Skeletal muscle satellite cell (primary cell): ENCODE measurements at regions not wholly inside any gene's neighbourhood (a gene's known extent, or its start where the extent isn't known, plus 50 kb on each side); places are given as distances from the start of the nearest gene placed in this dataset.

Source experiments
- H3K27me3 ChIP-seq: 2 replicates; pipeline ENCODE4 v1.7.0; 2013; ENCODE audit warnings: low read length; ENCODE audit not compliant: control insufficient read depth, insufficient read depth
- H3K36me3 ChIP-seq: 2 replicates; pipeline ENCODE4 v1.7.0; 2013; ENCODE audit warnings: mild to moderate bottlenecking, control low read depth, low read length; ENCODE audit not compliant: insufficient read depth
- H3K4me1 ChIP-seq: 2 replicates; pipeline ENCODE4 v1.7.0; 2013; ENCODE audit warnings: low read length; ENCODE audit not compliant: control insufficient read depth, insufficient read depth
- H3K4me2 ChIP-seq: 2 replicates; pipeline ENCODE4 v1.7.0; 2013; ENCODE audit warnings: mild to moderate bottlenecking, low read length
- H3K4me3 ChIP-seq: 2 replicates; pipeline ENCODE4 v1.7.0; 2013; ENCODE audit warnings: low read length
- H3K9ac ChIP-seq: 2 replicates; pipeline ENCODE4 v1.7.0; 2013; ENCODE audit warnings: mild to moderate bottlenecking, low read depth, low read length, moderate library complexity
- H3K9me3 ChIP-seq: replicated peaks from 2 replicates; pipeline ENCODE4 v1.7.0; 2013; ENCODE audit warnings: mild to moderate bottlenecking, control low read depth, low read length

DNA sequence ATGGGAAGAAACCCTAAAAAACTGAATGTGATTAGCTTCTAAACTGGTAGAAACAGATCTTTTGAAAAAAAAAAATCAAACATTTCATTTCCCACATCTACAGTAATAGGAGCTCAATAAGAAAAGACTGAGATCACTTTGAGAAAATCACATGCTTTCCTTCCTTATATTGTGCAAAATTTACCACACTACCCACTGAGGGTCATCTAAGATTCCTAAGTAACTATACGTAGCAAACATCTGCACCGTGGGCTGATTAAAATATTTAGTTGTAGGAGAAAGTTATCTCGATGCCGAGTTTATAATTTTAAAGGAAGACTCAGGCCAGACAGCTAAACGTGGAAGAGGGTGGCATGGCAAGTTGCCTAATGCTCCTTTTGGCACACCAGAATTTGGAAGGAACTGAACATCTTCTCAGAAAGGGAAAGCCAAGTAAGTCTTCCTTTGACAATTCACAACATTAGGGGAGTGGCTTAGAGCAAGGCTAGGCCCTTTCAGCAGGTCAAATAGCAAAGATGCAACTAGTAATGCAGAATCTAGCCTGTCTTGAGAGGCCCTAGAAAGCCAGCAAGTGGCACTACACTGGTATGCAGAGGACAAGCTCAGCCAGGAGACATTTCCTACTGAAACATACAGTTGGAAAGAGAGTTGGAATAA is 128.0 kb downstream of the TMA16 start:
- Histone ChIP-seq H3K9ac (no peak overlapping the region), H3K27me3 (no peaks in the 10 kb centered on the region), H3K4me3 (no peak overlapping the region), H3K4me2 (no peak overlapping the region), H3K4me1 (no peaks in the 10 kb centered on the region), H3K36me3 (no peaks in the 10 kb centered on the region), H3K9me3 (no peaks in the 10 kb centered on the region)

DNA sequence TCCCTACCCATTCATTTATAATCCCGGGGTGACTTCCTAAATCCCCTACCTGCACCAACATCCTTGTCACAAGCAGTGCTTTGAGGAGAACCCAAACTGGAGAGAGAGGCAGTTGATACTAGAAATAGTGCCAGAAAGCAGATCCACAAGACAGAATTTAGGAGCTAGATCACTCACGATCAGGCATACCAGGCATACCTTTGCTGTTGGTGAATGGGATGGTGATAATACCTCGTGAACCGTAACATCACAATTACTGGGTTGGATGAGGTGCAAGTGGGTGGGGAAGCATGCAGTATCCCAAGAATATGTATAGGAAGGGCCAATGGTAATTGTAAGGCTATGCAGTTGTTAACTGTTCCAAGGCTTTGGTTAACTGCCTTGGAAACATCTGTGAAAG is 129.3 kb downstream of the TMA16 start:
- Histone ChIP-seq H3K9me3 (no peaks in the 10 kb centered on the region), H3K36me3 (no peaks in the 10 kb centered on the region), H3K27me3 (no peaks in the 10 kb centered on the region), H3K9ac (no peak overlapping the region), H3K4me1 (no peaks in the 10 kb centered on the region), H3K4me3 (no peak overlapping the region), H3K4me2 (no peak overlapping the region)

DNA sequence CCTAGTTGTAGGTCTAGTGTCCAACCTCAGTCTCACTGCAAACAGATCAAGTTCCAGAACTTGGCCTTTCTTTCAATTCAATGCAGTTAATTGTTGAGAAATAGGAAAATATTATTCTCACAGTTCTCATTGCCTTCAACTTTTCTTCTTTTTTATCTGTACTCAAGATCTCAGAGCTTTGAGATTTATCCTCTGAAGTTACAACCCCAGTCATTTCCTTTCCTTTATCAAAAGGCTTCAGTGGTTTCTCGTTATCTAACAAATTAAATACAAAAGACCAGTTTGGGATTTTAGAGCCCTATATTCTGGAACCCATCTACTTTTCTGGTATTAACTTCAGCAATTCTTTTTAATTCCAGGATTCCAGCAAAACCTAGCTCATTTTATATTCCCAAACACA is 130.2 kb downstream of the TMA16 start:
- Histone ChIP-seq H3K9ac (no peak overlapping the region), H3K4me1 (no peaks in the 10 kb centered on the region)

DNA sequence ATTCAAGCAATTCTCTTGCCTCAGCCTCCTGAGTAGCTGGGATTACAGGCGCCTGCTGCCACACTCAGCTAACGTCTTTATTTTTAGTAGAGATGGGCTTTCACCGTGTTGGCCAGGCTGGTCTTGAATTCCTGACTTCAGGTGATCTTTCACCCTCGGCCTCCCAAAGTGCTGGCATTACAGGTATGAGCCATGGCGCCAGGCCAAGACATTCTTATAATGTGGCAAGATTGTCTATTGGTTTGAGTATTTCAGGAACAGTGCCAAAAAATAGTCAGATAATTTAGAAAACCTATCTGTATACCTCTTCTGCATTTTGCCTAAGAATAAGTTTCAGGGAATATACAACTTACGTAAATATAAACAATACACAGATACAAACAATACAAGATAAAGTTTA is 136.8 kb downstream of the TMA16 start:
- Histone ChIP-seq H3K4me1 (no peaks in the 10 kb centered on the region), H3K36me3 (no peaks in the 10 kb centered on the region), H3K9ac (no peak overlapping the region), H3K4me2 (no peak overlapping the region), H3K4me3 (no peak overlapping the region), H3K27me3 (no peaks in the 10 kb centered on the region), H3K9me3 (no peaks in the 10 kb centered on the region)

More for the DNA sequence above, 130.2 kb downstream of the TMA16 start:
- H3K36me3 ChIP-seq: no peaks in the 10 kb centered on the region
- H3K4me2 ChIP-seq: no peak overlapping the region
- H3K27me3 ChIP-seq: no peaks in the 10 kb centered on the region
- H3K4me3 ChIP-seq: no peak overlapping the region
- H3K9me3 ChIP-seq: no peaks in the 10 kb centered on the region

DNA sequence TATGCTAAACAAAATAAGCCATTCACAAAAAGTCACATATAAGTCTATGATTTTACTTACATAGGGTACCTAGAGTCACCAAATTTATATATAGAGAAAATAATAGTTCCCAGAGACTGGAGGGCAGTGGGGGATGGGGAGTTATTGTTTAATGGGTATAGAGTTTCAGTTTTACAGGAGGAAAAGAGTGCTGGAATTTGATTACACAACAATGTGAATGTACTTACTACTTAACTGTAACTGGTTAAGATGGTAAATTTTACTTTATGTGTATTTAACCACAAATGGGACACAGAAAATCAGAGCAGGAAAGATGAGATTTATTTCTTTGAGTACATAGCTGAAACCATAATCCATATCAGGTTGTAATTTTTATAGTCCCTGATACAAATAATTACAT is 144.4 kb downstream of the TMA16 start:
- Histone ChIP-seq H3K4me3 (no peak overlapping the region), H3K9me3 (no peaks in the 10 kb centered on the region), H3K4me1 (no peaks in the 10 kb centered on the region), H3K4me2 (no peak overlapping the region), H3K9ac (no peak overlapping the region), H3K36me3 (no peaks in the 10 kb centered on the region), H3K27me3 (no peaks in the 10 kb centered on the region)

DNA sequence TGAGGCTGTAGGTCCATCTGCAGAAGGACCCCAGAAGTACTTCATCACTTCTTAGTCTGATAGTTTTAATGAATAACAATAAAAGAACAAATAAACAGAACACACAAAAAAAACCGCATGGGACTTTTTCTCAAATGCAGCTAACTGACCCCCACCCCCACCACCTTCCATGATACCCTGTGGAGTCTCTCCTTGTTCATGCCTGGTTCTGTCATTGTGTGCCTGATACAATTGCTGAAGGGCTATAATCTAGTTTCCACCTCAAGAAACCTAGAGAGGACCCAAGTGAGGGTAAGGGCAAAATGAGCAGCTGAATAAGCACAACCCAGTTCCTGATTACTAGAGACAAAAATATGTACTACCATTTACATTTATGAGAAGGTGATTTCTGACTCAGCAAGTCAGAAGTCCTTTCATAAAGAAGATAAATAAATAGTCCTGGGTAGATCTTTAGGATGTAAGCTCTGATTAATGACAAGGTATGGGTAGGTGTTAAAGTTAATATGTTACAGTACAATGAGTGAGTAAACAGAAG is 155.1 kb downstream of the TMA16 start:
- Histone ChIP-seq H3K4me2 (no peak overlapping the region), H3K4me3 (no peak overlapping the region), H3K4me1 (peaks cover 3% of the 10 kb centered on the region), H3K9ac (no peak overlapping the region), H3K36me3 (no peaks in the 10 kb centered on the region), H3K27me3 (no peaks in the 10 kb centered on the region), H3K9me3 (no peaks in the 10 kb centered on the region)

DNA sequence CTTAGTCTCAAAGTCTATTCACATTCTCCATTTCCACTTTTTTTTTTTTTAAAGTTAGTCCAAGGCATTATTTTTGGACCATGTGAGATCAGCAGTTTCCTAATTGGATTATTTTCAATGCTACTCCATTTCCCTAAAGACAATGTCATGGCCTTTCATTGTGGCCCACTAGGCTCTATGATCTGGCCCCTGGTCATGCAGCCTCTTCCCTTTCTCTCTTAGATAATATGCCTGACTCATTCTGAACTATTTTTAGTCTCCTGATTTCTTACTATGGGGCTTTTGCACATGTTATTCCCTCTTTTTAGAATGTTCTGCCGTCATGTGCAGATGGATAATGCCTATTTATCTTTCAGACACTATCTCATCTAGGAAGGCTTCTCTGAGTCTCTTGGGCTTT is 157.3 kb downstream of the TMA16 start:
- no peak overlapping the region for H3K9ac ChIP-seq

DNA sequence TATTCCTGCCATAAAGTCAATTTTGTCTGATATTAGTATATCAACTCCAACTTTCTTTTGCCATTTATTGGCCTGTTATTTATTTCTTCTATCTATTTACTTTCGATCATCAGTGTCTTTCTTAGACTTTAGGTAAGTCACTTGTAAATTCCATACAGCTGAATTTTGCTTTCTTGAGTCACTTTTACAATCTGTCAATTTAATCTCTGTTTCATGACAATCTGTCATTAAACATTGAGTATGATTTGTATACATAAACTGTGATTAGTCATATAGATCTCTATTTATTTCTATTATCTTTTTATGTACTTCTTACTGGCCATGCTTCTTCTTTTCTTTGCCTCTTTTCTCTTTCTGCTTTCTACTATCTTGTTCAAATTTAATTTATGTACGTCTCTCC is 160.1 kb downstream of the TMA16 start:
- Histone ChIP-seq H3K36me3 (no peaks in the 10 kb centered on the region), H3K27me3 (no peaks in the 10 kb centered on the region), H3K4me2 (no peak overlapping the region)

More for the DNA sequence above, 157.3 kb downstream of the TMA16 start:
- Histone ChIP-seq H3K4me2 (no peak overlapping the region), H3K4me3 (no peak overlapping the region), H3K9me3 (no peaks in the 10 kb centered on the region), H3K27me3 (no peaks in the 10 kb centered on the region), H3K36me3 (no peaks in the 10 kb centered on the region), H3K4me1 (peaks cover 3% of the 10 kb centered on the region)

DNA sequence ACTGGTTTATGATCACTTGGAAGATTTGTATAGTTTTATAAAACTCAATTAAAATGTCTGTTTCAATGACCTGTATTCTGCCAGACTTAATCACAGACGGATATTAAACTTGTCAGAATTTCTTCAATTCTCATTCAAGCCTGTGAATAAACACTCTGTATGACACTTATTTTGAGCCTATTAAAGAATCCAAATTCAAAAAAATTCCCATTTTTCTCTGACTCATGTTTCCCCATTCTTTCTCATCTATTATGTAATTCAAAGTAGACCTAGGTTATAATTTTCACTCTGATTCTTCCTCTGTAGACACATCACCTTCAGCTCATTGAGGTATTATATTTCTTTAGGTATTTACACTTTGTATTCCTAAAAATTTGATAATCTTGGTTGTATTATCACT is 166.1 kb downstream of the TMA16 start:
- H3K9ac ChIP-seq: no peak overlapping the region
- H3K27me3 ChIP-seq: no peaks in the 10 kb centered on the region
- H3K4me1 ChIP-seq: no peaks in the 10 kb centered on the region
- no peak overlapping the region for H3K4me2 ChIP-seq
- H3K36me3 ChIP-seq: no peaks in the 10 kb centered on the region
- no peaks in the 10 kb centered on the region for H3K9me3 ChIP-seq
- no peak overlapping the region for H3K4me3 ChIP-seq

More for the DNA sequence above, 160.1 kb downstream of the TMA16 start:
- H3K4me1 ChIP-seq: peaks cover 2% of the 10 kb centered on the region
- no peak overlapping the region for H3K9ac ChIP-seq
- H3K4me3 ChIP-seq: no peak overlapping the region
- no peaks in the 10 kb centered on the region for H3K9me3 ChIP-seq

DNA sequence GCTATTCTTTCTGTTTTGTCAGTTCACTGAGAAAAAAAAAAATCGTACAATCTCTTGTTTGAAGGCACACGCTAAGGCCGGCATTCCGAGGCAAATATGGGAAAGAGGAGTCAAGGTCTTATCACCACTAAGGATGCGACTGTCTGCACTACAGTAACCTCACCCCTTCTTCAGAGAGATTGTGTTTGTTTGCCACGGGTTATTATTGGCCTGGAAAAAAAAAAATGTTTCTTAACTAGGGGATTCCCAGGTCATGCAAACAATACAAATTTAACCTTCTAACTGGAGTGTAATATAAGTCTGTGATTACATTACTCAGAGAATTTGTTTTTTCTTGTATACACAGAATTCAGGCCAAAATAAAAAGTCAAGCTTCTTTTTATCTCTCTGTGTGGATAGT is 168.3 kb downstream of the TMA16 start:
- Histone ChIP-seq H3K4me3 (no peak overlapping the region), H3K9me3 (no peaks in the 10 kb centered on the region), H3K27me3 (no peaks in the 10 kb centered on the region), H3K9ac (no peak overlapping the region), H3K4me1 (no peaks in the 10 kb centered on the region), H3K36me3 (no peaks in the 10 kb centered on the region), H3K4me2 (no peak overlapping the region)

DNA sequence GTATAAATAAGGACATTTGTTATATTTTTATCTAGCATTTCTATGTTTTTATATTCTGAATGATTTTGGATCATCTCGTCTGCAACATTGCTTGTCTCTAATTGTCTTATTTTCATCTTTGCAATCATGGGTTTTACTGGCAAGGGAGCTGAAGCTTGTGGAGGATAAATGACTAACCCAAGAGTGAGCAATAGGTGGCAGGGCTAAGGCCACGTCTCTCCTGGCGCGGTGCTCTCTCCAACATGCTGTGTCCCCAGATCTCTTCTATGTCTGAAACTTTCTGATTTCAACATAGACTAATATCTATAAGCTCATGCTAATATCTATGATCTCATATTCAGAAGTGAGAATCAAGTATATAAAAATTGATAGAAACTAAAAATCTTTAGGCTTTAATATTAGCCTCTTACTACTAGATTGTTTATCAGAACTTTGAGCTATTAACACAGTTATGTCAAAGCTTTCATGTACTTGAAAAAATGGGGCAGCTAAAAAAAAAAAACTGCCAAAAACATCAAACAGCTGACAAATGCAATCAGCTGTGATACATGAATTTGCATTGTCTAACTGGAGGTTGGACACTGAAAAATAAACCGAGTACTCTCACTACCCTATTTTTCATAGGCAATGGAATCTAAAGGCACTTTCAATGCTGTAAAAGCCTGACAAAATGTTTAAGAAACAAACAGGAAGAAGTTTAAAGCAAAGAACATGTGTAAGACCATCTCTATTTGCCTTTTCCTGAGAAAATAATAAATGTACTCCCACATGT is 169.2 kb downstream of the TMA16 start:
- Histone ChIP-seq H3K4me3 (no peak overlapping the region), H3K9ac (no peak overlapping the region), H3K4me2 (no peak overlapping the region), H3K27me3 (no peaks in the 10 kb centered on the region), H3K4me1 (no peaks in the 10 kb centered on the region), H3K9me3 (no peaks in the 10 kb centered on the region), H3K36me3 (no peaks in the 10 kb centered on the region)

DNA sequence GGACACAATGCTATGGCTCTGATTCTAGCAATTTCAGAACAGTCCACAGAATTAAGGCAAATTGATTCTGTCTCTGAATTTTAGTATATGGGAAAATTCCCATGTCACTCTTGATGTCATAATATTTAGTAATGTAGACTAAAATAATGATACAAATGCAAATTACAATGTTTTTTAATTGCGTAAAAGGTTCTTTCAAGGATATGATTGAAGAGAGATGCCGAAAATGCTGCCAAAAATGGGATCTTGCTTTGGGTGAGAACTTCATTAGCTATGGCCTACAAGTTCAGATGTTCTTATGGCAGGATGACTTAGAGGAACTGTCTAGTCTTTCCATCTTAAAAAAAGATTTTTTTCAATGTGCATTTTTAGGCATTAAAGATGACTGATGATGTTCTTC is 170.6 kb downstream of the TMA16 start:
- H3K9me3 ChIP-seq: no peaks in the 10 kb centered on the region
- no peaks in the 10 kb centered on the region for H3K27me3 ChIP-seq
- H3K4me1 ChIP-seq: no peaks in the 10 kb centered on the region
- H3K4me3 ChIP-seq: no peak overlapping the region
- no peaks in the 10 kb centered on the region for H3K36me3 ChIP-seq
- H3K4me2 ChIP-seq: no peak overlapping the region
- H3K9ac ChIP-seq: no peak overlapping the region
